ENCODE measurements at regions not wholly inside any gene's neighbourhood (a gene's known extent, or its start where the extent isn't known, plus 50 kb on each side); places are given as distances from the start of the nearest gene placed in this dataset.
"Not testable (repeated sequence)": the region's sequence is repeated elsewhere in the genome, so short reads cannot be mapped to it uniquely, and the experiment has no call there.

DNA sequence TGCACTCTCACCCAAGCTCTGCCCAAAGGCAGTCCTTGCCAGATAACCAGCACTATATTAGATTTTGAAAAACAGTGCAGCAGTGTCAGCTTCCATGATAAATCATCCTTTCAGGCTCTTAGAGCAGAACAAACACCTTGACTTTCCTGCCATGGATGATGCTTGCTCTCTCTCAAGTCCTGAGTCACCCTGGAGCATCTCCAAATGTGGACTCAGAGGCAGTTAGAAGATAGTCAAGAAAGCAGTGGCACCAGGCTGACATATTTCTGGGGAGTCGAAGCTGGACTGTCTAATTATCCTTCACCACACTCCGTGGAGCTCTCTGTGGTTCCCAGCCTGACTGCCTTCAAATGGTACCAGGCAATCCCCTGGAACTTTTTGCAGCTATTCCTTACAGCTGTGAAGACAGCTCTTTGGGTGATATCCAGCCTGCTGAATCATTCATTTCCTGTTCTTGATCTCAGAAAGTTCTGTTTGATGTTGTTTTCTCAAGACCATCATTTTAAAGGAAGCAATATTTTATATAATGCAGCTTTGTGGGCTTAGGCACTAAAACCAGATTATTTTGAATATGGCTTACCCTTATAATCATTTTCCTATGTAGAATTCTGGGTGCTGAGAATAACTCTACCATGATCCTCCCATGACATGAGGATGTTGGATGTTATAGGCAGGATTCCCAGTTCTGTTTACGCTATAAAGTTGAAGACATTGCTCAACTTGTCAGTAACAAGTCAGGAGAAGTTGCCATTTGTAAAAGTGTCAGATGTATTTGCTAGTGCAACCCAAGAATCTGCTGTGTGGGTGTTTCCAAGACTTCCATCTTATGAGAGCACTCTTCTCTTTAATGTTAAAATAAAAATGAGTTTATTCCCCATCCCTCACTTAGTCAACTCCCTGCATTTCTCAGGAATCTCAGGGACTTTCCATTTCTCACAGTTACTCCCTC lies 233.8 kb downstream of the C7orf25 start:
- no peak for DNase-seq (ENCODE audit: low spot score)

DNA sequence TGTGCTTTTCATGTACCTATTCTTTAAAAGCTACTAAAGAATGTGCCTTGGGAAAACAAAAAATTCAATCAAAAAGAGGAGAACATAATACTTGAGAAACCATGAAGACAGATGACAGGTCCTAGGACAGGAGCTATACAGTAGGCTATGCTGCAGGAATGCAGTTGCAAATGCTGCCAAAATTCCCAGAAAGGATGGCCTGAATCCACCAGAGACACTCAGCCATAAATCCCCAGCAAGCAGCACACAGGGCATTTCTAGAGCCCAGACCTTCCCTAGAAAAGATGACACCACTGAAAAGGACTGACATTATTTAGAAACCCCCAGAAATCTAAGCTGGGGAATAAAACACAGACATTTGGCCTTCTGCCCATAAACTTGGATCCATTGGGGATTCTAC lies 237.3 kb downstream of the C7orf25 start:
- no peak for DNase-seq (ENCODE audit: low spot score)

DNA sequence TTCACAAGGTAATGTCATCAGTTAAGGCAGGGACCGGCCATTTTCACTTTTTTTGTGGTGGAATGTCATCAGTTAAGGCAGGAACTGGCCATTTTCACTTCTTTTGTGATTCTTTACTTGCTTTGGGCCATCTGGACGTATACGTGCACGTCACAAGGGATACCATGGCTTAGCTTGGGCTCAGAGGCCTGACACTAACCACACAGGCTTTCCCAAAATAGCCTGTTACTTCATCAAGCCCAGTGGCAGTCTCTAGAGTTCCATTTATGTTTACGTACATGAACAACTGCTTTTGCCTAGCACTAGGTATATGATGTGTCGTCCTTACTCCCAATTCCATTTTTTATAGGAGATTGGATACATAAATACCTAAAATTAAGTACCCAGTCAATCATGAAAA lies 237.9 kb downstream of the C7orf25 start:
- DNase-seq (ENCODE audit: low spot score) = no peak

DNA sequence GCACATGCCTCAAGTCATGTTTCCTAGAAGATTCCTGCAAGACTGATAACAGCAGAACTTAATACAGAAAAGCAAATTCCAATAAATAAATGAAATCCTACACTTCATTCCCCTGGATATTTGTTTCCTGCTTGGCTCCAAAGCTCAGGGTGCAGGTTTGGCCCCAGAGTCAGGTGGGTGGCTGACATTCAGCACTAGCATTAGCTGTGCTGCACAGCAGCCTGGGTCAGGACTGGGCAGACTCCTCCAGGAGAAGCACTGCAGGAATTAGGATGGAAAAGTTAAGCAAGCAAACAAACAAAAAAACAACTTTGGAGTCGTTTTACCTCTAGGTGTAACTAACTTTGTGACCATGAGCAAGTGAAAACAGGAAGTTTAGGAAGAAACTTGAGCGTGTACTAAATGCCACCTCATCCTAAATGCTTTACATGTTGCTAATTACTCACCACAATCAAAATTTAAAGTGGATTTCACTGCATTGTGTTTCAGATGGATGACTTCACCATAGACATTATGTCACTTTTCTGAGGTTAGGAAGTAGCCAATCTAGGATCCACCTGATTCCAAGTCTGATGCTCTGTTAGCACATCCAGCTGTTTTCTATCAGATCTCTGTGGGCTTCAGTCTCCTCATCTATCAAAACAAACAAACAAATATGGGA lies 239.4 kb downstream of the C7orf25 start:
- DNase-seq (ENCODE audit: low spot score) = no peak

DNA sequence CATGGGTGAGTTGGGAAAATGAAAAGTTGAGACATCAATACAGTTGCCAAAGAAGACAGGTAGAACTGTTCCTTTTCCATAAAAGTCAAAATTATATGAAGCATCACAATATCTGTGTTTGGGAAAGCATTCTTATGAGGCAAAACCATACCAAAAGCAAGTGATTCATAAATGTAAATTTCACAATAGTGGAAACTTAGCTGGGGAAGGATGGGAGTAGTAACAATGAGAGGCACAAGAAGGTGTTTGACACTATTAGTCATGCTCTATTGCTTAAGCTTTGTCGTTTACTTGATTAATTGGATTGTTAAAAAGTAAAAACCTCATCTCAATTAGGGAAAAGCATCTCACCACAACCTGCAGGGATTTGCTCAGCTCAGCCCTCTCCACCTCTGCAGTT lies 240.2 kb downstream of the C7orf25 start:
- no peak for DNase-seq (ENCODE audit: low spot score)

DNA sequence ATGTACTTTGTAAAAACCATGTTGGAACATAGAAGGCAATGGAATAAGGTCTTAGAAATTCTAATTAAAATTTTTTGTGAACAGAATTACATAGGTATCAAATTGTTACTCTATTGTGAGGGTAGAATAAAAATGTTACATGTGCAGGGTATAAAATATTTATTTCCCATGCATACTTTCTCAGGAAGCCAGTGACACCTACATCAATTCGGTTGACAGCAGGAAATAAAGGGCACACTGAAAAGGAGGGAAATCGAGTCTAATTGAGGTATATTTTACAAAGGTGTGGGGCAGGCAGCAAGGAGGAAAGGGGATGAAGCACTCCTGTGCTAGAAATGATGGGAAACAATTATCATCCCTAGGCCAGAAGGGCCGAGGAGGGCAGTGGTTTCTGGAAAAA lies 244.9 kb downstream of the C7orf25 start:
- no peak for DNase-seq (ENCODE audit: low spot score)

DNA sequence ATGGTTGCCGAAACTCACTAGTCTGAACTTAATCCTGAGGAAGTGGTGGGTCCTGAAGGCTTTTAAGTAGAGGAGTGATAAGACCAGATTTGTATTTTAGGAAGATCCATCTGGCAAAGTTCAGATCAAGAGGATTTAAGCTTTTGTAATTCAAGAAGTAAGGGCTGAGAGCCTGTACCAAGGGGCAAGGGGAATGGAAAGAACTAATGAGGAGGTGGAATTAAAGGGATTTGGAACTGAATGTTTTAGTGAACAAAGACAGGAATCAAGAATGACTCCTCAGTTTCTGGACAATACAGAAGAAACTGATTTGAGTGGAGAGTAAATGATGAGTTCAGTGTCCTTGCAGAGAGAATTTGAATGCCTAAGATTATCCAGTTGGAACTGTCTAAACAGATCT lies 249.0 kb downstream of the C7orf25 start:
- no peak for DNase-seq (ENCODE audit: low spot score)

DNA sequence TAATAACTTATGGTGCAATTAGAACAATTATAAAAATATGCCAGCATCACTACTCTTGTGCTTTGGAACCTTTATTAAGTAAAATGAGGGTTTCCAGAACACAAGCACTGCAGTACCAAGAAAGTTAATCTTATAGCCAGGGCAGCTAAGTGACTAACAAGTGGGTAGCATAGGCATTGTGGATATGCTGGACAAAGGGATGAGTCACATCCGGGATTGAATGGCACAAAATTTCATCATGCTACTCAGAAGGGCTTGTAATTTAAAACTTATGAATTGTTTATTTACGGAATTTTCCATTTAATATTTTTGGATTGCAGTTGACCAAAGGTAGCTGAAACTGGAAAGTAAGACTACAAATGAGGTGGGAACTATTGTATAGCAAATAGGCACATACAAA lies 250.6 kb downstream of the C7orf25 start:
- DNase-seq (ENCODE audit: low spot score) = no peak

DNA sequence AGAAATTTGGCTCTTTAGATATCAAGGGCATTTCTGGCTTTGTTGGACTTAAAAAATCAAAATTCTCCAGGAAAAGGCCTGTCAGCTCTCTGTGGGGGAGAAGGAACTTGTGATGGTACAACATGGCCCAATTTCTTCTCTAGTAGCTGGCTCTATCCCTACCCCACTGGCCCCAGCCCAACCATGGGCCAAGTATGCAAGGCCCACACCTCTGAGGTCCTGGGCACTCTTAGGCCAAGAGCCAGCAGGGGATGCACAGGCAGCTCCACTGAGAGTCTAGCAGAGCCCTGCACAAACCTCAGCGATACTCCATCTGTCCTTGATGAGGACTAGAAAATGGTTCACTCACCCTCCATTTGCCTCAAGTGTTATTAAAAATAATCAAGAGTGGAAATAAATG lies 261.2 kb downstream of the C7orf25 start:
- DNase-seq (ENCODE audit: low spot score) = no peak

DNA sequence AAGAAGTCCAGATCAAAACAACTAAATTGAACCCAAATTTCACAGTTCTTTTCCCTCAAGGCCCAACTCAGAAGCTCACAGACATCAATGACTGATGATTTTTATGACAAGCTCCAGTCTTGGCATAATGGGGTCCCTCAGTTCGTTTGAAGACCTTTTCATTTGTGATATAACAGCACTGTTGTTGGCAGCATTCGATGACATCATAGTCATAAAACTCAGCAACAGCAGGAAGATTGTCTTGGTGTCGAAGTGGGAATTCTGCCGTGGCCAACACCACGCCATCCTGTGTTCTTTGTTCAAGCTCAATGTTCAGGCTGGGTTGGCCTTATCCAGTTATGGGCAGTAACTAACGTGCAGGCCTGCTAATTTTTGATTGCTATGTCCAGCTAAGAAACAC lies 261.7 kb downstream of the C7orf25 start:
- no peak for DNase-seq (ENCODE audit: low spot score)

DNA sequence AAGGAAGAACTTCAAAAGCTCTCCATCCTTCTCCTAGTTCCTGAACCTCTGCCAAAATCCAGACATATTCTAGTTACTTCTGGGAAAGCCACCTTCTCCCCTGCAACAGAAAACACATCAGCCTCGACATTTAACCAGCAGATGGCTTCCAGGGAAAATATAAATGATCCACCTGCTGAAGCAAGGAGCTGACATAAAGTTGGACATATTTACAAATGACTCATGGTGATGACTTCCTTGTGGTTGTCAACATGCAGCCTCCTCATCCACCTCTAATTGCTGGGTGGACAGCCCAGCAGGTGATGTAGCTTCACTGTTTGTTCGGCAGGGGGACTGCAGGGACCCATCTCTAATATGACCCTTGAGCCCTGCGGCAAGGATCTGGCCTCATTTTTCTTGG lies 266.0 kb downstream of the C7orf25 start:
- DNase-seq (ENCODE audit: low spot score) = no peak

DNA sequence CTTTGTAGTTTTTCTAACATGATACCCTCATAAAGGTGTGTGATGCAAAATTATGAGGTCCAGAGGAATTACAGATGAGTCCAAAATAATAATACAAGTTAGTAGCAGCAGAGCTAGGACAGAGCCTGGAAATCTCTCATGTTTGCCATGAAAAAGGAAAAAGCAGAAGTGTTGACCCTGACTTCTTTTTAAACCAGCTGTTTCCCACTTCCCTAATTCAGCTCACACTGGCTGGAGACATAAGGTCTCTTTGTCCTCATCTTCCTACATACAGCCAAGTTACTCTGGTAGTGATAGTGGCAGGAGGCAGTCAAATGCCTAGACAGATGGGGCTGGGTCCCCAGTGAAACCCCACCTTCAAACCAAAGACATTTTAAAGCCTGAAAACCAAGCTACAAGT lies 269.2 kb downstream of the C7orf25 start:
- DNase-seq (ENCODE audit: low spot score) = no peak

DNA sequence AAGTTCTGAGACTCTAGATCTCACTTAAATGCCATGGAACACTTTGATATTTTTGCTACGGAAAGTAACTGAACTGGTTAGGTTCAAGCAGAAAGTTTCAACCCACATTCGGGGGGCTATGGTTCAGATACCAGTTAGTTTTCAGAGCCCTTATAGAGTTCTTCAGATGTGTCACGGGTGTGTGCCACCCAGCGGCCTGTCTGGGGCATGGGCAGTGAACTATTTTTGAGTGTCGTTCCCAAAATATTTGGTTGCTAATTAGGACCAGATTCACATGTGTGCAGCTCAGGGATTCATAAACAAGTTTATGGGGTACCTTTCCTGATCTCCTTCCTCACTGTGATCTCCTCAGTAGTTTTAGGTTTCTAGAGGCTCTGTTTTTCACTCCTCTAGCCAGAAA lies 271.9 kb downstream of the C7orf25 start:
- no peak for DNase-seq (ENCODE audit: low spot score)

DNA sequence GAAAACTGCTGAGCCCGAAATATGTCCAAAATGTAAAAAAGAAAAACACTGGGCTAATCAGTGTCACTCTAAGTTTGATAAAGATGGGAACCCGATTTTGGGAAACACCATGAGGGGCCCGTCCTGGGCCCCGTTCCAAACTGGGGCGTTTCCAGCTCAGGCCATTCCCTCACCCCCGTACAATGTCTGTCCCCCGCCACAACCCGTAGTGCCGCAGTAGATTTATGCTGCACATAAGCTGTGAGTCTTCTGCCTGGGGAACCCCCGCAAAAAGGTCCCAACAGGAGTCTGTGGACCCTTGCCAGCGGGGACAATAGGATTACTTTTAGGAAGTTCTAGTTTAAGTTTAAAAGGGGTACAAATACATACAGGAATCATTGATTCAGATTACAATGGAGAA lies 275.5 kb downstream of the C7orf25 start:
- DNase-seq (ENCODE audit: low spot score) = not testable (repeated sequence)

DNA sequence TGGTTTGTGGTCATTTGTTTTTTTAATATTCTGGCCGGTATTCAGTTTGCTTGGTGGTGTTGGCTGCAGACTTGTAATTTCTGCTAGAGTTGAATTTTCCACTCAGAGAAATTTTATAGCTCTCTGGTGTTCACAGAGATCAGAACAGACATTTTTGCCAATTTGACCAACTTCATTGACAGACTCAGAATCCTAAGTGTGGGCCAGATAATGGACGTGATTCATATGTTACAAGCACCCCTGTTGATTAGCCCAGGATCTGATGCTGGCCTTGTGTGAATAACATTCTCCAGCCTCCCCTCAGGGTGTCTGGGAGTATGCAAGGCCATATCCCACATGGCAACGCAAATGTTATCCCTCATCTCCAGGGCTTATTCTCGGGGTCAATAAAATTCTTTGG lies 283.8 kb downstream of the C7orf25 start:
- DNase-seq (ENCODE audit: low spot score) = no peak

DNA sequence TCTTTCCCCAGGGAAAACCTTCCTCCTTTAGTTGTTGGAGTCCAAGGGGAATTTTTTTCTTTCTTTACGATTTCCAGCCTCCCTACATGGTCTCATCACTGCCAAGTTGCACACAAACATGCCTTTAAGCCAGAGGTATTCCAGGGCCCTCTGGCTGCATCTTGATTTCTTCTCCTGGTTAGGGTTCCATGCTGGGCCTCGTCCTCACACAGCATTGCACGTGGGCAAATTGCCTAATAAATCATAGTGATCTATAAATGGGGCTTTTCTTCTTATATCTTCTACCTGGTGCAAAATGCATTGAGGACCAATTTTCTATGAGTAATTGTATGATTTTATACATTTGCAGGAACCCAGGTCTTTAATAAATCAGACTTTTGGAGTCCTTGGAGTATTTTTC lies 284.2 kb downstream of the C7orf25 start:
- DNase-seq (ENCODE audit: low spot score) = no peak

DNA sequence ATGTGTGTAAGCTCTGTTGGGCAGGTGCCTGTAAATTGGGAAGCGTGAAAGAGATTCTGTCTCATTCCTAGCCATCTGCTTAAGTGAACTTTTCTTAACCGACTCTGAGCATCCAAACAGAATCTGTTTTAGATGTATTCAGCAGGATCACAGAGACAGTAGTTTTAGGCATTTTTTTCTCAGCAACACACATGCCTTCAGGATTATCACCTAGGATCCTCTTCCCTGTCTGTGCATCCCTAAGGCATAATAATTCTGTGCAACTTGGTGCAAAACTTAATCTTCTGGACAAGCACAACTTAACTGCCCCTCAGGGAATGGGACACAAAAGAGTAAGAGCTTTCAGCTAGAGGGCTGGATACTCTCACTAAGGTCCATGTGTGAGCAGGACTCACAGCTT lies 284.8 kb downstream of the C7orf25 start:
- DNase-seq (ENCODE audit: low spot score) = no peak

DNA sequence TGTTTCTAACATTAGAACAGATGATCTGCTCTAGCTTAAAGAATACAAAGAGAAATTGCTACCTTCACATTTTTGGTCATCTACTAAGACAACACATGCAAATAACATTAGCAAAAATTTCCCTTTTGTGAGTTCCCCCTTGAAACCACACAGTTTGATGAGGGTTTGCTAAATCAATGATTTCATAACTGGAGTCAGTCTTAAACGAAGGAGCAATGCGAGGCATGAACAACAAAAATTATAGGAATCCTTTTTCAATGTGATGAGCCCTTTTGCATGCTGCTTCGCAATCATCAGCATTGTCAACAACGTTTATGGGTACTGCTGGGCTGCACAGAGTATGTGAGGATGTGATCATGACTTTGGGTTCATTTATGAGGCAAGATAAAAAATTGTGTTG lies 286.4 kb downstream of the C7orf25 start:
- no peak for DNase-seq (ENCODE audit: low spot score)

DNA sequence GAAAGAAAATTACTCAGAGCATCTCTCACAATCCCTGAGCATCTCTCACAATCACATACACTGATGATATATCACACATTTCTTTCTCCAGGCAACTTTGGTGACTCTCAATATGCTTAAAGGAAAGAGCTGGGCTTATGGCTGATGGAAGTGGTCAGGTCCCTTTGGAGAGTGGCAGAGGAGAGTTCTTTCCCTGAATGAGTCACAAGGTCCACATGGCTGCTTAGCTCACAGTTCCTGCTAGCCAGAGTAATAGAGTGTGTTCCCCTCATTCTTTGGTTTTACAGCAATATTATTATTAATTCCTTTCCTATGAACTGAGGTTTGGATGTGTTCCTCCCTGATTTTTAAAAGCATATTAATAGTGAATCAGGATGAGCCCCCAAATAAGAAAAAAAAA lies 287.4 kb downstream of the C7orf25 start:
- DNase-seq (ENCODE audit: low spot score) = no peak

DNA sequence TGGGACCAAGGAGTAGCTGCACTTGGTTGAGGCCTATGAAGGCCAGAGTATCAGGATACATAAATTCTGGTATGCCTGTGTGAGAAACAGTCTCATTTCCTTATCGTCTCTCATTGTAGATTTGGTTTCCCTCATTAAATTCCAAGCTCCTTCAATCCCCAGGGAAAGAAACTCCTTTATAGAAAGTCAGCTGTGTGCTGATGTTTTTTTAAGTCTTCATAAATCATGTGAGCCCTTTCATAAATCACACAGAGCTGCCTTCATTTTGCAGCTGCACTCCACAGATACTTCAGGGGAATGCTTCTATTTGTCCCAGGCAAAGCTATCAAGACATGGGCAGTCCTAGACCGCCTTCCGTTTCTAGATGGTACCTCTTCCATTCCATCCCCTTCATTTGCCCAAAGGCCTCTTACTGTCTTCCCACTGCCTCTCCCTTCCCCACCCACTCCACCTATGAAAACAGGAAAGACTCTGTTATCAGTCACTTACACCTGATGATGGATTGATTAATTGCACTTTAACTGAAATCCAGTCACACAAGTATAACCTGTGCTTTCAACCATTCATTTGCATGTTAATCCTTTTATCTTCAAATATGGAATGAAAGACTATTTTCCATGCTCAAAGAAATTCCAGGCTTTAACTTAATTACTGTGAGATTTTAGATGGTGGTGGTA lies 290.2 kb downstream of the C7orf25 start:
- no peak for DNase-seq (ENCODE audit: low spot score)

DNA sequence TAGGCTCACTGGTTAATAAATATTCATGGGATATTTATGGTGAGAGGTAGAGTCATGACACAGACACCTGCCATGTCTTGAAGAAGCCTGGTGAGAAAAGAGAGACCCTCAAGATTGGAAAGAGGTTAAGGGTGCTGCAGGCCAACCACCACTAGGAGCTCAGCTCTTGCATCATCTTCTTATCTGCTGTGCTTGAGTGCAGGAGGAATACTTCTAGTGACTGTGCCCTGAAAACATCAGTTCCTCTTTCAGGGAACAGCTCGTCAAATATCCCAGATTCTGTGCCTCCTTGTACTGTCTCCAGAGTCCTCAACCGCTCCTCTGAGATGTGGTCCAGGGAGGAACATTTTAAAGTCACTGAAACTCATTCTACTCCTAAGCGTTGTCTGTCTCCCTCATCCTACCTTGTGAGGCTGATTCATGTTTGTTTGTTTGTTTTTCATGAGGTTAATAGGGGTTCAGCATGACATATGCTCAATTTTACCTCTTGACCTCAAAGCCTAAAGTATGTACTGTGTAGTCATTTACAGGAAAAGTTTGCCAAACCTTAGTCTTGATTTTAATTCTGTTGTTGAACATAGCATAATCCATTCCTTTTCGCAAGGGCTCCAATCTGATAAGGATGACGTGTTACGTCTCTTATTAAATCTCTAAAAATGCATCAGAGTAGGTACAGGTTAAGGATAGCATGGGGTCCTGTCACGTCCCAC lies 293.1 kb downstream of the C7orf25 start:
- DNase-seq (ENCODE audit: low spot score) = no peak

DNA sequence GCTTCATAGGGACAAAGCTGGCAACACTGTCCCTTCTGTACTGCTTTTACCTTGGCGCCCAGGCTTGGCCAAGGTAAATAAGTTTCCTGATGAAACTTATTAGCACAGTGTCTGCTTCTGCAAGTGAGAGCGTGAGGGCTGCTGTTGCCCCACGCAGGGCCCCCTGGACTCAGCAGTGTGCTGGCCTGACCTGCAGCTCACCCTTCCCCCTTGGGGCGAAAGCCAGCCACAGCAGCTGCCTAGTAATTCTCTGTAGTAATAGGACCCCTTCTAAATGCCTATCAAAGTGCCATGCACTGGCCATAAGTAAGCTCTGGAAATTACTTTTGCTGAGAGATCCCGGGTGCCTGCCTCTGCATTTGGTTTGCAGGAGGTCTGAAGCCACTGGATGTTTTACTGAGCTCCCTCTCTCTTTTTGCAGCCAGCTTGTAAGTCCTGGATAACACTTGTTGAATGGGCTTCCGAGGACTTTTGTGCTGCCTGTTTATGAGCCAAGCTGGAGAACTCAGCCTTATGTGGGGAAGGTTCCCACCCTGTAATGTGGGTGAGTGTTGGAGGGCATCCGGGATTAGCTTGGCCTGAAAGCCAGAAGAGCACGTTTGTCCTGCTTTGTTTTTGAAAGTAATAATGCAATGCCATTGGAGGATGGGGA lies 293.9 kb downstream of the C7orf25 start:
- no peak for DNase-seq (ENCODE audit: low spot score)
